ENCODE measurements at regions not wholly inside any gene's neighbourhood (a gene's known extent, or its start where the extent isn't known, plus 50 kb on each side); places are given as distances from the start of the nearest gene placed in this dataset.

DNA sequence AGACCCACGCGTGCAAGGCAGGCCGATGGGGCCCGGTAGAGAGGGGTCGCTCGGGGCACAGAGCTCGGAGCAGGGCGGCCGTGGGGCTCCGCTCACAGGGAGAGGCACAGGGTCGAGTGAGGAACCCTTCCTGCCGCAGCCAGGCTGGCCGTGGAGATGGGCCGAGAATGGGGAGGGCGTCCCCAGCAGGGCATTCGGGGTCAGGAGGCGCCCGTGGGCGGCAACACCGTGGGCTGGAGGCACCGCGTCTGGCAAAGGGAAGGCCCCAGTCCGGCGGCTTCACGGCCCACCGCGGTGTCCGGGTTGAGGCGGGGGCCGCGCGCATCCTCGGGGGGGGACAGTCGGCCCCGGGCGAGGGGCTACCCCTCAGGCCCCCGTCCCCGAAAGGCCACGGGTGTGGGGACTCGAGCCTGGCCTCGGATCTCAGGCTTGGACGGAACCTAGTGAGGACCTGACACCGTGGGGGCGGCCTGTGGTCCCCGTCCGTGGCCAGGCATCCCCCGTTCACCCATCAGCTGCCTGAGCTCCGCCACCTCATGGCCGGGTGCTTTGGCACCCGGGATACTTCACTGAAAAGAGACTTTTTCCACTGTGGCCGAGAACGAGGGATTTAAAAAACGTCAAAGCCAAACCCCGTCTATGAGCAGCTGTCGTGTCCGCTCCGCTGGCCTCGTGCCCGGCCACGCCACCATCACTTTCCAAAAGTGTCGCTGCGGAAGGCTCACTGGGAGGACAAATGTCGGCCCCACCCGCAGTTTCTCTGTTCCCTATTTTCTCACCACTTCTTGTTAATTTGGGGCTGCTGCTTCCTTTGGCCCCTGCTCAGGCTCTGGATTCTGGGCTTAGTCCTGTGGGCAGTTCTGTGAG, 73.6 kb downstream of the METRNL start:
- POLR2A ChIA-PET, result no interaction called here
- CTCF ChIA-PET, result no interaction called here
- no peak for TF ChIP-seq POLR2A (IDR thresholded peaks at IDR 0.05; ENCODE audit: borderline replicate concordance, extremely low read depth, insufficient read depth, insufficient read length)
- no peak for TF ChIP-seq TCF7L2 (IDR thresholded peaks at IDR 0.05; ENCODE audit: borderline replicate concordance, extremely low read depth, insufficient read depth, insufficient read length)
- TF ChIP-seq EZH2phosphoT487 (IDR thresholded peaks at IDR 0.05; ENCODE audit: borderline replicate concordance), result no peak
- no peak for TF ChIP-seq CEBPB (IDR thresholded peaks at IDR 0.05; ENCODE audit: low read depth)
- no peak for TF ChIP-seq CBX3 (IDR thresholded peaks at IDR 0.05; ENCODE audit: low read depth)
- no peak for TF ChIP-seq ZNF274 (IDR thresholded peaks at IDR 0.05; ENCODE audit: low read depth, low read length)
- TF ChIP-seq, protein P1, sequence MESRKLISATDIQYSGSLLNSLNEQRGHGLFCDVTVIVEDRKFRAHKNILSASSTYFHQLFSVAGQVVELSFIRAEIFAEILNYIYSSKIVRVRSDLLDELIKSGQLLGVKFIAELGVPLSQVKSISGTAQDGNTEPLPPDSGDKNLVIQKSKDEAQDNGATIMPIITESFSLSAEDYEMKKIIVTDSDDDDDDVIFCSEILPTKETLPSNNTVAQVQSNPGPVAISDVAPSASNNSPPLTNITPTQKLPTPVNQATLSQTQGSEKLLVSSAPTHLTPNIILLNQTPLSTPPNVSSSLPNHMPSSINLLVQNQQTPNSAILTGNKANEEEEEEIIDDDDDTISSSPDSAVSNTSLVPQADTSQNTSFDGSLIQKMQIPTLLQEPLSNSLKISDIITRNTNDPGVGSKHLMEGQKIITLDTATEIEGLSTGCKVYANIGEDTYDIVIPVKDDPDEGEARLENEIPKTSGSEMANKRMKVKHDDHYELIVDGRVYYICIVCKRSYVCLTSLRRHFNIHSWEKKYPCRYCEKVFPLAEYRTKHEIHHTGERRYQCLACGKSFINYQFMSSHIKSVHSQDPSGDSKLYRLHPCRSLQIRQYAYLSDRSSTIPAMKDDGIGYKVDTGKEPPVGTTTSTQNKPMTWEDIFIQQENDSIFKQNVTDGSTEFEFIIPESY (IDR thresholded peaks at IDR 0.05; ENCODE audit: extremely low read depth, insufficient replicate concordance, low read length), result no peak
- no peak for TF ChIP-seq SP1 (IDR thresholded peaks at IDR 0.05; ENCODE audit: low read depth)
- no peak for TF ChIP-seq ZFX (IDR thresholded peaks at IDR 0.05)
- TF ChIP-seq EGR1 (IDR thresholded peaks at IDR 0.05; ENCODE audit: low read depth), result no peak
- no peak for TF ChIP-seq SIN3A (IDR thresholded peaks at IDR 0.05; ENCODE audit: low read depth)
- TF ChIP-seq JUND (IDR thresholded peaks at IDR 0.05), result no peak
- intact Hi-C loops (cut with micrococcal nuclease), result no loop called here
- no peaks in the 10 kb centered on the region for H3K9me2 ChIP-seq (ENCODE audit: insufficient read depth)
- H3K4me2 ChIP-seq (ENCODE audit: low read length), result no peak overlapping the region
- H2AFZ ChIP-seq (ENCODE audit: low read depth, low read length, poor library complexity, severe bottlenecking), result no peak overlapping the region
- no peaks in the 10 kb centered on the region for H4K20me1 ChIP-seq (ENCODE audit: insufficient read depth)
- no peak overlapping the region for H3K9ac ChIP-seq (ENCODE audit: low read length)
- DNase-seq (ENCODE audit: low read depth, low spot score) (no peak), ATAC-seq (no peak)
- no peaks in the 10 kb centered on the region for H3K36me3 ChIP-seq (ENCODE audit: control insufficient read depth in 1 of 2, insufficient read depth in 2 of 2, low read length in 2 of 2)
- 0 out of 4 replicates have a peak, but pooled peaks cover 0 to 5% of the 10 kb centered on the region in 2 experiments for H3K4me1 ChIP-seq (ENCODE audit: control insufficient read depth in 1 of 2, insufficient read depth in 2 of 2, low read length in 2 of 2)
- no peaks in the 10 kb centered on the region for H3K79me2 ChIP-seq (ENCODE audit: insufficient read depth, low read length)
- no peak overlapping the region for H3K27ac ChIP-seq (ENCODE audit: low read depth, low read length)
- RAD21 ChIA-PET (ENCODE audit: low non-redundant PET in 1 of 2, low total read pairs in 2 of 2, uncharacterized antibody in 2 of 2, unreplicated experiment in 2 of 2), result no interaction called here
- no peaks in the 10 kb centered on the region for H3K27me3 ChIP-seq (ENCODE audit: insufficient read depth, low read length)
- BruUV-seq (replicated peaks), result no TSS peak
- H3K9me3 ChIP-seq (ENCODE audit: control insufficient read depth in 1 of 2, insufficient read depth in 1 of 2, low read depth in 1 of 2, low read length in 2 of 2), result no peaks in the 10 kb centered on the region
- no peak overlapping the region for H3K4me3 ChIP-seq (replicated peaks in 1 of 2; ENCODE audit: low read depth in 1 of 2, low read length in 2 of 2)
